A673 (cell line): ENCODE measurements at regions not wholly inside any gene's neighbourhood (a gene's known extent, or its start where the extent isn't known, plus 50 kb on each side); places are given as distances from the start of the nearest gene placed in this dataset.
"Not testable (repeated sequence)": the region's sequence is repeated elsewhere in the genome, so short reads cannot be mapped to it uniquely, and the experiment has no call there.

Experiments used
- EZH2 ChIP-seq: fragments of 200-600 bp; sonication (generic); IDR thresholded peaks from 2 replicates; pipeline ENCODE4 v1.6.1; 2017; ENCODE audit warnings: borderline replicate concordance, low read depth, mild to moderate bottlenecking, mixed read lengths, antibody characterized with exemption, low read length; ENCODE audit not compliant: poor library complexity, severe bottlenecking
- TF ChIP-seq, protein P1 (sequence below): fragments of 300-800, 200-600 bp; sonication (generic); conservative IDR thresholded peaks from 2 replicates; pipeline ENCODE4 v1.5.1; 2017; ENCODE audit warnings: low read depth, mild to moderate bottlenecking, antibody characterized with exemption, low read length, moderate library complexity, mixed read lengths

DNA sequence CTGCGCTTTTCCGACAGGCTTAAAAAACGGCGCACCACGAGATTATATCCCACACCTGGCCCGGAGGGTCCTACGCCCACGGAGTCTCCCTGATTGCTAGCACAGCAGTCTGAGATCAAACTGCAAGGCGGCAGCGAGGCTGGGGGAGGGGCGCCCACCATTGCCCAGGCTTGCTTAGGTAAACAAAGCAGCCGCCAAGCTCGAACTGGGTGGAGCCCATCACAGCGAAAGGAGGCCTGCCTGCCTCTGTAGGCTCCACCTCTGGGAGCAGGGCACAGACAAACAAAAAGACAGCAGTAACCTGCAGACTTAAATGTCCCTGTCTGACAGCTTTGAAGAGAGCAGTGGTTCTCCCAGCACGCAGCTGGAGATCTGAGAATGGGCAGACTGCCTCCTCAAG, 52.7 kb upstream of the SGIP1 start:
- TF ChIP-seq, protein P1, sequence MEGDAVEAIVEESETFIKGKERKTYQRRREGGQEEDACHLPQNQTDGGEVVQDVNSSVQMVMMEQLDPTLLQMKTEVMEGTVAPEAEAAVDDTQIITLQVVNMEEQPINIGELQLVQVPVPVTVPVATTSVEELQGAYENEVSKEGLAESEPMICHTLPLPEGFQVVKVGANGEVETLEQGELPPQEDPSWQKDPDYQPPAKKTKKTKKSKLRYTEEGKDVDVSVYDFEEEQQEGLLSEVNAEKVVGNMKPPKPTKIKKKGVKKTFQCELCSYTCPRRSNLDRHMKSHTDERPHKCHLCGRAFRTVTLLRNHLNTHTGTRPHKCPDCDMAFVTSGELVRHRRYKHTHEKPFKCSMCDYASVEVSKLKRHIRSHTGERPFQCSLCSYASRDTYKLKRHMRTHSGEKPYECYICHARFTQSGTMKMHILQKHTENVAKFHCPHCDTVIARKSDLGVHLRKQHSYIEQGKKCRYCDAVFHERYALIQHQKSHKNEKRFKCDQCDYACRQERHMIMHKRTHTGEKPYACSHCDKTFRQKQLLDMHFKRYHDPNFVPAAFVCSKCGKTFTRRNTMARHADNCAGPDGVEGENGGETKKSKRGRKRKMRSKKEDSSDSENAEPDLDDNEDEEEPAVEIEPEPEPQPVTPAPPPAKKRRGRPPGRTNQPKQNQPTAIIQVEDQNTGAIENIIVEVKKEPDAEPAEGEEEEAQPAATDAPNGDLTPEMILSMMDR = not testable (repeated sequence)
- TF ChIP-seq EZH2 = not testable (repeated sequence)
